ENCODE measurements at regions not wholly inside any gene's neighbourhood (a gene's known extent, or its start where the extent isn't known, plus 50 kb on each side); places are given as distances from the start of the nearest gene placed in this dataset.

GRCh38 chr2:123777116-123777515, 248.0 kb upstream of the CNTNAP5 start:
- 86 to 96% methylated on average over 1 of the region's 1 CpG for WGBS, 2 experiments (ENCODE audit: insufficient coverage in 1 of 2, insufficient read length in 1 of 2)
- peaks cover 6% of the 10 kb centered on the region for H3K27me3 ChIP-seq (ENCODE audit: control insufficient read depth, insufficient read depth, low read length, poor library complexity, severe bottlenecking)
- peaks cover 7% of the 10 kb centered on the region for H3K4me1 ChIP-seq (ENCODE audit: control insufficient read depth, insufficient read depth, low read length)
- DNase-seq = no peak
- H3K36me3 ChIP-seq (ENCODE audit: control insufficient read depth, insufficient read depth, low read length) = no peaks in the 10 kb centered on the region
- peaks cover 7% of the 10 kb centered on the region for H3K4me1 Mint-ChIP-seq
- no peak overlapping the region for H3K4me3 ChIP-seq (ENCODE audit: low read length)
- H3K9me3 ChIP-seq (ENCODE audit: control insufficient read depth, low read length) = peaks cover 9% of the 10 kb centered on the region
- no peak for TF ChIP-seq CTCF (conservative IDR thresholded peaks at IDR 0.05)
- no peaks in the 10 kb centered on the region for H3K9me3 Mint-ChIP-seq
- H3K27ac ChIP-seq (ENCODE audit: low read depth, low read length) = no peak overlapping the region
- H3K4me3 Mint-ChIP-seq = no peak overlapping the region
- no peak overlapping the region for H3K9ac ChIP-seq (ENCODE audit: extremely low read depth, low read length, poor library complexity, severe bottlenecking)
- no peaks in the 10 kb centered on the region for H3K27me3 Mint-ChIP-seq (ENCODE audit: insufficient read depth)
- no peak overlapping the region for H3K27ac Mint-ChIP-seq
- no peaks in the 10 kb centered on the region for H3K36me3 Mint-ChIP-seq (ENCODE audit: low read depth)

GRCh38 chr2:123783164-123783563, 241.9 kb upstream of the CNTNAP5 start:
- DNase-seq = no peak
- H3K27ac ChIP-seq (ENCODE audit: low read depth, low read length) = no peak overlapping the region
- Mint-ChIP-seq H3K27ac (no peak overlapping the region), H3K4me1 (no peaks in the 10 kb centered on the region), H3K9me3 (peaks cover 20% of the 10 kb centered on the region), H3K27me3 (ENCODE audit: insufficient read depth) (no peaks in the 10 kb centered on the region), H3K4me3 (no peak overlapping the region), H3K36me3 (ENCODE audit: low read depth) (no peaks in the 10 kb centered on the region)
- no peaks in the 10 kb centered on the region for H3K36me3 ChIP-seq (ENCODE audit: control insufficient read depth, insufficient read depth, low read length)
- no peaks in the 10 kb centered on the region for H3K4me1 ChIP-seq (ENCODE audit: control insufficient read depth, insufficient read depth, low read length)
- H3K27me3 ChIP-seq (ENCODE audit: control insufficient read depth, insufficient read depth, low read length, poor library complexity, severe bottlenecking) = no peaks in the 10 kb centered on the region
- no peak overlapping the region for H3K4me3 ChIP-seq (ENCODE audit: low read length)
- no peak overlapping the region for H3K9ac ChIP-seq (ENCODE audit: extremely low read depth, low read length, poor library complexity, severe bottlenecking)
- peaks cover 15% of the 10 kb centered on the region for H3K9me3 ChIP-seq (ENCODE audit: control insufficient read depth, low read length)
- WGBS, 2 experiments (ENCODE audit: insufficient coverage in 1 of 2, insufficient read length in 1 of 2) = 85% methylated on average over 2 of the region's 2 CpGs
- TF ChIP-seq CTCF (conservative IDR thresholded peaks at IDR 0.05) = no peak

GRCh38 chr2:123785332-123785731, 239.8 kb upstream of the CNTNAP5 start:
- no peak for TF ChIP-seq CTCF (conservative IDR thresholded peaks at IDR 0.05)
- H3K4me3 Mint-ChIP-seq = no peak overlapping the region
- WGBS, 2 experiments (ENCODE audit: insufficient coverage in 1 of 2, insufficient read length in 1 of 2) = 93% methylated on average over 1 of the region's 1 CpG; no CpG with 5 or more reads in 1 of the 2 experiments

More at GRCh38 chr2:123785332-123785731, 239.8 kb upstream of the CNTNAP5 start:
- Histone ChIP-seq H3K36me3 (ENCODE audit: control insufficient read depth, insufficient read depth, low read length) (no peaks in the 10 kb centered on the region), H3K4me1 (ENCODE audit: control insufficient read depth, insufficient read depth, low read length) (no peaks in the 10 kb centered on the region), H3K4me3 (ENCODE audit: low read length) (no peak overlapping the region), H3K9ac (ENCODE audit: extremely low read depth, low read length, poor library complexity, severe bottlenecking) (no peak overlapping the region), H3K9me3 (ENCODE audit: control insufficient read depth, low read length) (peaks cover 15% of the 10 kb centered on the region), H3K27ac (ENCODE audit: low read depth, low read length) (no peak overlapping the region), H3K27me3 (ENCODE audit: control insufficient read depth, insufficient read depth, low read length, poor library complexity, severe bottlenecking) (no peaks in the 10 kb centered on the region)
- Mint-ChIP-seq H3K27ac (no peak overlapping the region), H3K9me3 (peaks cover 20% of the 10 kb centered on the region), H3K27me3 (ENCODE audit: insufficient read depth) (no peaks in the 10 kb centered on the region), H3K36me3 (ENCODE audit: low read depth) (no peaks in the 10 kb centered on the region), H3K4me1 (no peaks in the 10 kb centered on the region)
- no peak for DNase-seq
